OCI-LY3 (cell line): ENCODE measurements at regions not wholly inside any gene's neighbourhood (a gene's known extent, or its start where the extent isn't known, plus 50 kb on each side); places are given as distances from the start of the nearest gene placed in this dataset.
A peak's percentile ranks its signal among the peaks of the same experiment; 100 is the strongest.

ENCODE experiments used
- H2AFZ ChIP-seq: fragments of 200-600, 300-600 bp; shearing (Covaris generic); 2 replicates; pipeline ENCODE4 v1.6.0; 2014; ENCODE audit warnings: antibody characterized with exemption, low read depth, low read length
- H3K27ac ChIP-seq: fragments of 200-600, 300-600 bp; sonication (generic); 2 replicates; pipeline ENCODE4 v1.5.1; 2014; ENCODE audit warnings: mild to moderate bottlenecking, low read length, moderate library complexity, mixed read lengths
- H3K27me3 ChIP-seq: fragments of 200-600, 300-600 bp; sonication (generic); 2 replicates; pipeline ENCODE4 v1.6.1; 2014; ENCODE audit warnings: low read depth, low read length, mixed read lengths
- H3K36me3 ChIP-seq: fragments of 200-600, 300-600 bp; sonication (generic); replicated peaks from 2 replicates; pipeline ENCODE3; 2014; ENCODE audit warnings: low read depth, low read length, mixed read lengths
- H3K4me1 ChIP-seq: fragments of 300-600, 200-600 bp; sonication (generic); 2 replicates; pipeline ENCODE4 v1.6.1; 2014; ENCODE audit warnings: low read length, mixed read lengths
- H3K4me2 ChIP-seq: fragments of 200-600, 300-600 bp; sonication (generic); 2 replicates; pipeline ENCODE4 v1.6.1; 2014; ENCODE audit warnings: low read length, mixed read lengths
- H3K4me3 ChIP-seq: fragments of 300-600, 200-600 bp; sonication (generic); 2 replicates; pipeline ENCODE4 v1.5.1; 2014; ENCODE audit warnings: antibody characterized with exemption, mild to moderate bottlenecking, low read length, moderate library complexity
- H3K79me2 ChIP-seq: fragments of 300-600, 200-600 bp; shearing (Covaris generic); 2 replicates; pipeline ENCODE4 v1.6.1; 2014; ENCODE audit warnings: mild to moderate bottlenecking, low read length, mixed read lengths
- H3K9ac ChIP-seq: fragments of 300-600, 200-600 bp; shearing (Covaris generic); 2 replicates; pipeline ENCODE4 v1.6.0; 2014; ENCODE audit warnings: mild to moderate bottlenecking, low read length, moderate library complexity
- H3K9me3 ChIP-seq: fragments of 200-600, 300-600 bp; shearing (Covaris generic); 2 replicates; pipeline ENCODE4 v1.6.1; 2014; ENCODE audit warnings: low read length, mixed read lengths; ENCODE audit not compliant: insufficient read depth
- H4K20me1 ChIP-seq: fragments of 200-600, 300-600 bp; sonication (generic); 2 replicates; pipeline ENCODE4 v1.6.1; 2016; ENCODE audit warnings: low read length, mixed read lengths; ENCODE audit not compliant: insufficient read depth
- EZH2phosphoT487 ChIP-seq: fragments of 200-600 bp; shearing (Covaris generic); IDR thresholded peaks from 2 replicates; pipeline ENCODE4 v1.6.1; 2018; ENCODE audit warnings: antibody characterized with exemption, mixed run types, low read depth
- TF ChIP-seq, protein P1 (sequence below): fragments of 200-600, 300-600 bp; sonication (generic); IDR thresholded peaks from 2 replicates; pipeline ENCODE4 v1.5.1; 2014; ENCODE audit warnings: antibody characterized with exemption, low read length, low read depth

DNA sequence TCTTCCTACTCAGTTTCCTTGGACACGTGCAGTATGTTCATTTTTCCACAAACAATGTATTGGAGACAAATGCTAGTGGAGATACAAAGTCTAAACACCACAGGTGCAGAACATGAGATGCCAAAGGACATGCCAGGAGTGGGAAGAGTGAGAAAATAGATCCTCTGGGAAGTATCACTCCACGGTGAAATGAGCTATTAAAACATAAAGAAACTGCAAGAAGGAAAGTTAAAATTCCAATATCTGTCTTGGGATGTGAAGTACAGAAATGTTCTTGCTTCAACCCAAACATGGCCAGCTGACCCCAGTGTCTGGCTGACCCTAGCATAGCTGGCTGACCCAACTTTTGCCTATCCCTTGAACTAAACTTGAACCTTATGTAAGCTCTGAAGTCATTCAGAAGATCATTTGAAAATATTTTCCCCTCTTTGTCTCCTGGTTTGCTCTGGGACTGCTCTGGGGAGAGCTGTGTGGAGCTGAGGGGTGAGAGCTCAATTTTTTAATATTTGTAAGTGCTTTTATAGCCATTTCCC lies 59.5 kb downstream of the FZD1 start:
- Histone ChIP-seq H3K36me3 (no peaks in the 10 kb centered on the region), H3K4me1 (peaks cover 33% of the 10 kb centered on the region), H3K27me3 (no peaks in the 10 kb centered on the region), H3K79me2 (no peaks in the 10 kb centered on the region), H3K4me3 (no peak overlapping the region), H3K9me3 (no peaks in the 10 kb centered on the region), H3K9ac (no peak overlapping the region), H2AFZ (no peak overlapping the region), H4K20me1 (no peaks in the 10 kb centered on the region), H3K27ac (no peak overlapping the region), H3K4me2 (no peak overlapping the region)
- no peak for TF ChIP-seq EZH2phosphoT487
- TF ChIP-seq, protein P1, sequence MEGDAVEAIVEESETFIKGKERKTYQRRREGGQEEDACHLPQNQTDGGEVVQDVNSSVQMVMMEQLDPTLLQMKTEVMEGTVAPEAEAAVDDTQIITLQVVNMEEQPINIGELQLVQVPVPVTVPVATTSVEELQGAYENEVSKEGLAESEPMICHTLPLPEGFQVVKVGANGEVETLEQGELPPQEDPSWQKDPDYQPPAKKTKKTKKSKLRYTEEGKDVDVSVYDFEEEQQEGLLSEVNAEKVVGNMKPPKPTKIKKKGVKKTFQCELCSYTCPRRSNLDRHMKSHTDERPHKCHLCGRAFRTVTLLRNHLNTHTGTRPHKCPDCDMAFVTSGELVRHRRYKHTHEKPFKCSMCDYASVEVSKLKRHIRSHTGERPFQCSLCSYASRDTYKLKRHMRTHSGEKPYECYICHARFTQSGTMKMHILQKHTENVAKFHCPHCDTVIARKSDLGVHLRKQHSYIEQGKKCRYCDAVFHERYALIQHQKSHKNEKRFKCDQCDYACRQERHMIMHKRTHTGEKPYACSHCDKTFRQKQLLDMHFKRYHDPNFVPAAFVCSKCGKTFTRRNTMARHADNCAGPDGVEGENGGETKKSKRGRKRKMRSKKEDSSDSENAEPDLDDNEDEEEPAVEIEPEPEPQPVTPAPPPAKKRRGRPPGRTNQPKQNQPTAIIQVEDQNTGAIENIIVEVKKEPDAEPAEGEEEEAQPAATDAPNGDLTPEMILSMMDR = no peak

DNA sequence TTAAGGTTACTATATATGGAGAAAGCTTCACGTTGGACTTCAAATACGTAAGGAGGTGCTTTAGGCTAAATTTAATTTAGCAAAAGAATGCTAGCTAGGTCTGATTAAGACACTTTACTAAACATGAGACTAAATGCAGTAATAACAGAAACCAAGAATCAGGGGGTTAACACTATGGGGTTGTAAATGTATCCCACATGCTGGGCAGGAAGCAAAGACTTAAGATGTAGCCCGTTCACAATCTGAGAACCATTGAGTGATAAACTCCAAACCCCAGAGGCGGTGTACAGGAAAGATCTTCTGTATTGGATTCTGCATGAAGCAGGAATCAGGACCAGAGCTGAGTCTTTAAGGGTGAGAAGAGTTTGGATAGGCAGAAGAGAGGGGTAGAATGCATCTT lies 60.4 kb downstream of the FZD1 start:
- H3K36me3 ChIP-seq = no peaks in the 10 kb centered on the region
- peaks cover 33% of the 10 kb centered on the region for H3K4me1 ChIP-seq
- H3K9me3 ChIP-seq = no peaks in the 10 kb centered on the region
- H3K27me3 ChIP-seq = no peaks in the 10 kb centered on the region
- no peak overlapping the region for H3K4me2 ChIP-seq
- TF ChIP-seq EZH2phosphoT487 = no peak
- TF ChIP-seq, protein P1 = no peak
- no peaks in the 10 kb centered on the region for H3K79me2 ChIP-seq
- no peak overlapping the region for H3K9ac ChIP-seq
- H2AFZ ChIP-seq = no peak overlapping the region
- no peak overlapping the region for H3K4me3 ChIP-seq
- H4K20me1 ChIP-seq = no peaks in the 10 kb centered on the region
- H3K27ac ChIP-seq = no peak overlapping the region

DNA sequence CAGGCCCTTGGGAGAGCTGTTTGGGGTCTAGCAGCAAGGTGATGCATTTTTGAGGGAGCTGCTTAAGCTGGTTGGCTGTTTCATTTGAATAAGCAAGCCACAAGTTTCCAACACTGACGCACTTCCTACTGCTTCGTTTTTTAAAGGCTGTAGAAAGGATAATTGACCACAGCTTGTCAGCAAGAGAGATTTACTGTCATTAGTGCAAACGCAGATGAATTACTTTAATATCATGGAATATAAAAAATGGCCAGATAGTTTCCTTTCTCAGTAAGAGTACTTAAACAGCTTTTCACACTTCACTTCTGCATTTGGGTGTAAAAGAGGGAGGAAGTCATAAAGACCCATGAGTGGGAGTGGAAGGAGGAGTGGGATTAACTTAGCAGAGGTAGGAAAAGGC lies 61.5 kb downstream of the FZD1 start:
- H3K27me3 ChIP-seq = no peaks in the 10 kb centered on the region
- 0 out of 2 replicates have a peak overlapping the region, but pooled peaks have one; percentile 5 for H3K9ac ChIP-seq
- H4K20me1 ChIP-seq = no peaks in the 10 kb centered on the region
- H3K36me3 ChIP-seq = no peaks in the 10 kb centered on the region
- peak overlapping the region; percentile 28 for H3K4me3 ChIP-seq
- H2AFZ ChIP-seq = peak overlapping the region; percentile 49; the same call in 1 of the 2 replicates
- H3K79me2 ChIP-seq = no peaks in the 10 kb centered on the region
- no peak overlapping the region for H3K27ac ChIP-seq
- peak overlapping the region; percentile 60 for H3K4me2 ChIP-seq
- no peak for TF ChIP-seq EZH2phosphoT487
- TF ChIP-seq, protein P1 = no peak
- H3K9me3 ChIP-seq = no peaks in the 10 kb centered on the region
- peaks cover 34% of the 10 kb centered on the region for H3K4me1 ChIP-seq

DNA sequence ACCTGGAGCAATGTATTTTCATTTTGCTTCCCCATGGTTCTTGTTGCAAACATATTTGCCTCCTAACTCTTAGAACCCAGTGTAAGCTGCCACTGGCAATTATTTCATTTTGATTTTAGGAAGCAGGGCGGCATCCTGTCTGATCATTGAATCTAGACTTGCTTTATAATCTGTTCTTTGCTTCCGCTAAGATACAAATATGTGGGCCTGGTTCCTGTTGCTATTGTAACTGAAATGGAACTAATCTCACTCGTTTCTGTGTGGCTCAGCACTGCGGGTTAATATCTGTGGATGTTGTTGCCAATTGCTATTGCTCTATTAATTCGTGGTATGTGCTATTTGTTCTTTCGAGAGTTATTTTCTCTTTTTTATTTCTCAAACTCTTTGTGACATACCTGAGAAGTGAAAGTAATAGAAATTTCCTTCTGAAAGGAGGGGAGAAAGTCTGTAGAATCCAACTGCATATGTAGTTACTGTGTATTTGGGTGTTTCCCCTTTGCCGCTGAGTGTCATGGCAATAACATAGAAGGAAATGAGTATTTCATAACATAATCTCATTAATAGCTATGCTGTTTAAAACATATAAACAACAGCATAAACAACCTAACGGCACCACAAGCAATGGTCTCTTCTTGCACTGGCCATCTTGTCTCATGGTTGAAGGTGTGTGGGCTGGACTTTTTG lies 62.4 kb downstream of the FZD1 start:
- Histone ChIP-seq H3K9ac (peak overlapping the region; percentile 10; the same call in 1 of the 2 replicates), H2AFZ (peak overlapping the region; percentile 60), H3K79me2 (no peaks in the 10 kb centered on the region), H3K27ac (peak overlapping the region; percentile 39), H3K4me3 (peak overlapping the region; percentile 28), H3K4me2 (peak overlapping the region; percentile 60), H4K20me1 (no peaks in the 10 kb centered on the region), H3K4me1 (peaks cover 39% of the 10 kb centered on the region), H3K9me3 (no peaks in the 10 kb centered on the region), H3K27me3 (no peaks in the 10 kb centered on the region), H3K36me3 (no peaks in the 10 kb centered on the region)
- TF ChIP-seq, protein P1 = no peak
- TF ChIP-seq EZH2phosphoT487 = no peak
